B cell (primary cell): ENCODE measurements at regions not wholly inside any gene's neighbourhood (a gene's known extent, or its start where the extent isn't known, plus 50 kb on each side); places are given as distances from the start of the nearest gene placed in this dataset.

Experiments
- CTCF ChIP-seq: fragments of 200-600 bp; IDR thresholded peaks from one replicate; pipeline ENCODE4 v1.8.0; 2022; ENCODE audit warnings: antibody characterized with exemption, mild to moderate bottlenecking
- EZH2 ChIP-seq: IDR thresholded peaks from 2 replicates; pipeline ENCODE4 v1.6.1; 2012; ENCODE audit warnings: borderline replicate concordance, low read depth, mild to moderate bottlenecking, moderate library complexity, low read length; ENCODE audit not compliant: insufficient read depth, poor library complexity, severe bottlenecking

- no peak for TF ChIP-seq EZH2
- no peak for TF ChIP-seq CTCF
Observed at GRCh38 chr18:42288129-42288528, 333.1 kb downstream of the PIK3C3 start.
